KOPT-K1 (cell line): ENCODE measurements at regions not wholly inside any gene's neighbourhood (a gene's known extent, or its start where the extent isn't known, plus 50 kb on each side); places are given as distances from the start of the nearest gene placed in this dataset.
A peak's percentile ranks its signal among the peaks of the same experiment; 100 is the strongest.
"Not testable (repeated sequence)": the region's sequence is repeated elsewhere in the genome, so short reads cannot be mapped to it uniquely, and the experiment has no call there.

ENCODE experiments used
- H3K27ac ChIP-seq: fragments of 200-600 bp; sonication (generic); 2 replicates; pipeline ENCODE4 v1.5.1; 2016; ENCODE audit warnings: antibody characterized with exemption, mild to moderate bottlenecking, low read depth, low read length; ENCODE audit not compliant: poor library complexity, severe bottlenecking
- H3K36me3 ChIP-seq: fragments of 200-600 bp; sonication (generic); 2 replicates; pipeline ENCODE4 v1.5.1; 2017; ENCODE audit warnings: antibody characterized with exemption, mild to moderate bottlenecking, low read length, moderate library complexity; ENCODE audit not compliant: insufficient read depth
- H3K9me3 ChIP-seq: fragments of 200-600 bp; sonication (generic); 2 replicates; pipeline ENCODE4 v1.5.1; 2017; ENCODE audit warnings: antibody characterized with exemption, low read length, mild to moderate bottlenecking; ENCODE audit not compliant: insufficient read depth, poor library complexity, severe bottlenecking

DNA sequence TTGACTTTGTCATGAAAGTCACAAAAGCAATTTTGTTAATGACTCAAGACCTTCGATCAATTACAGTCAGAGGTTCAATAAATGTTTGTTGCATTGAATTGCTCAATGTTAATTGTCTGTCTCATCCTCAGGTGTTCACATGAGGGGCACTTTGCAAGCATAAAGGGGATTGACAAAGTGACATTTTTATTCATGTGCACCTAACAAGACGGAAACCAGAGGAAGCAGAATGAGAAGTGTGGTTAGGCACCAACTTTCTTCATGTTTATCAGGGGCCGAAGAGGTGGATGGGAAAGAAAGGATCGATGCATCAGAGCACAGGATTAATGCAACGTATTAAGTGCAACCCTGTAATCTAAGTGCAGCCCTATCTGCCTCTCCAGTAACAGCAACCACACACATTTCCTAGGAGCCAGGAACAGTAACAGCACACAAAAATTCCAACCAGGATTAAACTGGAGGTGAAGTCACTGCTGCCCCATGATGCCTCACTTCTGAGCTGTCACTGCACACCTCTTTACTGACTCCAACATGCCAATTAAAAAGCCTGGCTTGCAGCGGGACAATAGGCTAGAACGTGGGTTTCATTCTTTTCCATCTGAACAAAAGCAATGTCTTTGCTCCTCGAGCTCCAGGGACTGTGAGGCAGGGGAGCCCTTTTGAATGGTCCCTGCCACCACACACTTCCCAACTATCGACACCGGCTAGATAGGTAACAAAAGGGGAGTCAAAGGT lies 262.7 kb downstream of the CD83 start:
- peak overlapping the region; percentile 99 for H3K27ac ChIP-seq
- H3K9me3 ChIP-seq: no peaks in the 10 kb centered on the region

DNA sequence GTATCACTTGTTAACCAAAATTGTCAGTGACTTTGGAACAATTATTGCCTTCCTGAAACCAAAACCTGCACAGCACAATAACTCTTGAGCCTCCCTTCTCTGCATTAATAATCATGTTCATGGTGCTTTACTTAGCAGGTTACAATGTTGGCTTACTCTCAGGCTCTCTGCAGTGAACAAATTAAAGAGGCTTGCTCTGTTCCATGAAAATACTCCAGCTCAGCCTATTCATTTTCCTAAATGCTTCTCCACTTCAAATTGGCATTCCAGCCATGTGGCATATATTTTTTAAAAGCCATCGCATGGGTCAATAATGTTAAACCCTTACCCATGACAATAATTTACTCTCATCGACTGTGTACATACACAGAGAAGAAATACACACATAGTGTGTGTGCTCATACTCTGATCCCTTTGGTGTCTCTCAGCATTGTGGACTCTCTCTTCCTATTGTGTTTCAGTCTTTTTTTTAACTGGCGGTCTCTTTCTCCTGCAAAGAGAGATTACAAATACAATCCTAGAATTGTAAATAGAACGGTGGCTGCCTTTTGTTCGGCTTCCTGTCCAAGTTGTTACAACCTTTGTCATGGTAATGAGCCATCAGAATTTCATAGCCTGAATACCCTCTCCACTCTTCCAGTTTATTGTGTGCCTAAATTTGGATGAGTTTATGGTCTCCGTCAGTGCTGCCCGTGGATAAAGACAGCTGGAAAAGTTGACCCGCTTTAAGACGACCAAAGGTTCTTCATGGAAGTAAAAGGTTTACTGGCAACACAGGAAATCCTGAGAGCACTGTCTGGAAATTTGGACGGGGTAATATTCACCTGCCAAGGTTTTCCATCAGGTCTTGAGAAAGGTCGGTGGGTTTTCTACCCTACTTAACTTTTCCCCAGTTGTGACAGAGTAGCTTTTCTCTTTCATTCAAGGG lies 263.6 kb downstream of the CD83 start:
- Histone ChIP-seq H3K27ac (peak overlapping the region; percentile 99), H3K36me3 (no peaks in the 10 kb centered on the region), H3K9me3 (no peaks in the 10 kb centered on the region)

More for the DNA sequence above, 262.7 kb downstream of the CD83 start:
- H3K36me3 ChIP-seq: no peaks in the 10 kb centered on the region

DNA sequence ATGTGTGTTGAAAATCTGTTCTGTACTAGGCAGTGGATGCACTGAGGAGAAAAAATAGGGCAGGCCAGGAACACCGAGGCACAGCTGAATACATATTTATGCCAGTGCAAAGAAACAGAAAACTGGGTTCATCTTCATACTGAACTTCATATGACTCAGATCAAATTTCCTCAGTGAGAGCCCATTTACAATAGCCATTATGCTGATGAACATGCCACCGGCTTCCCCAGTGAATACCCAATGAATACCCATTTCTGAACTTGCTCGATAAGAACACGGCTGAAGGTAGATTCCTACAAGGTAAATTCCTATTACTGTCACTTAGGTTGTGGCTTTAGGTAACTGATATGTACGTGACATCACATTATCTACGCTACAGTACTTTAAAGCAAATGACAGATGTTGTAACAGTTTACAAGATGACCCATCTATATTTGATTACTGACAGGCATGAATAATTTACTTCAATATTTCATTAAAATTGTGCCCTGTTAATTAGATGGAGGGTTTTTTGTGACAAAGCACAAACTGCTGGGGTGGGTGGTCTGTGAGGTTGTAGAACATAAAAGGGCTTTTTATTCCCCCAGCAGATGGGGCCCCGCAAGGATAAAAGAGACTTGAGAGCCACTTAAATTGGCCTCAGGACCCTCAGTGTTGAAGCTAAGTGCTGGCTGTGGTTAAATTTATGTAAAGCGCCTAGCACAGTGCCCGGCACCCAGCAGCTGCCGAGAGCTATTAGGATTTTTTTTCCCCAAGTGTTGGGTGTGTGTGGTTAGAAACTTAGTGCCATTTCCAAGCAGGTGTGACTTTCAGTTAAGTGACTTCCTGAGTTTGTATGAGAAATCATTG lies 264.5 kb downstream of the CD83 start:
- no peaks in the 10 kb centered on the region for H3K36me3 ChIP-seq

DNA sequence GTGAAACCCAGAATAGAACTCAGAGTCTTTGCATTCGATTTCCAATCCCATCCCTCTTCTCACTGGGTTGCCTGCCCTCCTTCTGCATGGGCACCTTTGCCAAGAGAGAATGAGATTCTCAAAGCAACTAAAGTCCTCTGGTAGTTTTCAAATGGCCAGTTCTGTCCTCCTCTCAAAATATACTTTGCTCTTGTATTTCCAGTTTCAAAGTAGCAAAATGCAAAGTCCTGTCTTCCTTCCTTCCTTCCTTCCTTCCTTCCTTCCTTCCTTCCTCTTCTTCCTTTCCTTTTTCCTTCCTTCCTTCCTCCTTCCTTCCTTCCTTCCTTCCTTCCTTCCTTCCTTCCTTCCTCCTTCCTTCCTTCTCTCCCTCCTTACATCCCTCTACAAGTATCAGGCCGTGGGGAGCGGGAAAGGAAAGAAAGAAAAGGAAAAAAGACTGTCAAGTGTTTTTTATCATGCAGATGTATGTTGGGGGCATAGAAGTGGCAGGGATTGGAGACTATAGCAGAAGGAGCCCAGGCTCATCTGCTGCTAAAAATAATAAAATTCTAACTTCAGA lies 265.2 kb downstream of the CD83 start:
- H3K9me3 ChIP-seq: no peaks in the 10 kb centered on the region
- no peaks in the 10 kb centered on the region for H3K36me3 ChIP-seq
- peak overlapping the region; percentile 99 for H3K27ac ChIP-seq

More for the DNA sequence above, 264.5 kb downstream of the CD83 start:
- Histone ChIP-seq H3K9me3 (no peaks in the 10 kb centered on the region), H3K27ac (peak overlapping the region; percentile 99)

- Histone ChIP-seq H3K9me3 (no peaks in the 10 kb centered on the region), H3K27ac (peak overlapping the region; percentile 99), H3K36me3 (no peaks in the 10 kb centered on the region)
Measured at GRCh38 chr6:14383393-14384174, 266.0 kb downstream of the CD83 start.

DNA sequence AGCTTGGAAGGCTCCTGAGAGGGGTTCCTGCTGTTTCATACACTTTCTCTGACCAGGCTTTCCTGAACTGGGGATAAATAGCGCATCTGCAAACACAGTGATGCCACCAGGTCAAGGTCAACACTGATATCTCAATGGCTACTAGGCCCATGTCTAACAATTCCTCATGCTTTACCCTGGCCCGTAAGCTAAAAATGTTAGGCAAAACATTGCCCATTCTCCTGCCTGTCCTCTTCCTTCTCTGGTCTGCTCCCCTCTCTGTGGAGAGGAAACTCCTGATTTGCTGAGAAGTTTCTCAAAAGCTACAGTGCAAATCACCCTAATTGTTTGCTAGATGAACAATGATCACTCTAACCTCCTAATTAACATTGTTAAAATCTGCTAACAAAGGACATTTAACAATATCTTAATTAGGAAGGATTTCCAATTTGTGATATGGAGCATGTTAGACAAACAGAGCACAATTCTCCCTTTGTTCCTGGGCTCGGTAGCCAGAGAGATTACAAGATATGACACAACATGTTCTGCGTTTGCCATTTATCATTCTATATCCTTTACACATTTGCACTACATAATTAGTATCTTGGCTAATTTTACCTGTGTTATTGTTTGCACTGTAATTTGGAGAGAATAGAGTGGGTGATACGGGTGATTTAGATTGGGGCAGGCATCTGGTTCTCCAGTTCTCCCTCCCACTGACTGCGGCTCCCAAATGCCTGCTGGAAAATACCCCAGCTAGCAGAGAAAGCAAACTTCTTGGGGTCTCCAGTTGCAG lies 266.8 kb downstream of the CD83 start:
- peak overlapping the region; percentile 99 for H3K27ac ChIP-seq
- no peaks in the 10 kb centered on the region for H3K9me3 ChIP-seq
- no peaks in the 10 kb centered on the region for H3K36me3 ChIP-seq

- peak overlapping the region; percentile 99 for H3K27ac ChIP-seq
- H3K9me3 ChIP-seq: no peaks in the 10 kb centered on the region
- no peaks in the 10 kb centered on the region for H3K36me3 ChIP-seq
Measured at GRCh38 chr6:14386263-14386662, 268.7 kb downstream of the CD83 start.

DNA sequence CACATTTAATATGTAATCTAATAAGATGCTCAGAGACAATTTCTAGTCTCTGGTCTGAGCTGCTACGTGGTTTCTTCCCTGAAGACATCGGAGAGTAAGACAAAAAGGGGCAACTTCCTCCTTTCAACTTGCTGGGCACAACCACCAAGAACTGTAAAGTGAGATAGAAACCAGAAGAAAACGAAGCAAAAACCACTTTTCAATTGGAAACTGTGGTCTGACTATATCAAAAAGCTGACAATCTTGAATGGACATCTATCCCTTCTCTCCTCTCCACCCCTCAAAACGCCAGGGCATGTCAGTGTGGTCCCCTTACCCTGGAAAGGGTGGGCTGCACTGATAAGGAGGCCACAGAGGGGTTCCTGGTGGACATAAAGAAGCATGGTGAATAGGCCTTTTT lies 269.1 kb downstream of the CD83 start:
- no peaks in the 10 kb centered on the region for H3K36me3 ChIP-seq
- no peaks in the 10 kb centered on the region for H3K9me3 ChIP-seq
- peak overlapping the region; percentile 99 for H3K27ac ChIP-seq

DNA sequence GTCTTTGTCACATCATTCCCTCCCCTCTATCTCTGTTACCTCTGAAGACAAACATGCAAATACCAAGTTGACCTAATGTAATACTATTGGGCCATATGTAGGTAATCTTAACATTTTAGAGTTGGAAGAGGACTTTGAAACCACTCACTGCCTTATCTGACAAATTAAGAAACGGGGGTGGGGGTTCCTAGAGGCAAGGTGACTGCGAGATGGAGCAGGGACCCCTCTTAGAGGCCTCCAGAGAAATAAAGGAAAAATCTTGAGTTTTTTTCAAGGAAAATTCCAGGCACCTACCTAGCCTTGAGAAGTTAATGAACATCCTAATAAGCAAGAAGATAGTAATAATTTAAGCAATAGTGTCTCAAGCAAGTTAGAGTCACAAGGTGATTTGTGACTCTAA lies 270.8 kb downstream of the CD83 start:
- Histone ChIP-seq H3K27ac (peak overlapping the region; percentile 99), H3K36me3 (no peaks in the 10 kb centered on the region)

GRCh38 chr6:14389776-14390175 lies 272.2 kb downstream of the CD83 start:
- H3K9me3 ChIP-seq, H3K36me3 ChIP-seq: not testable (repeated sequence)
- H3K27ac ChIP-seq: peak overlapping the region; percentile 99

More for the DNA sequence above, 270.8 kb downstream of the CD83 start:
- H3K9me3 ChIP-seq: no peaks in the 10 kb centered on the region

DNA sequence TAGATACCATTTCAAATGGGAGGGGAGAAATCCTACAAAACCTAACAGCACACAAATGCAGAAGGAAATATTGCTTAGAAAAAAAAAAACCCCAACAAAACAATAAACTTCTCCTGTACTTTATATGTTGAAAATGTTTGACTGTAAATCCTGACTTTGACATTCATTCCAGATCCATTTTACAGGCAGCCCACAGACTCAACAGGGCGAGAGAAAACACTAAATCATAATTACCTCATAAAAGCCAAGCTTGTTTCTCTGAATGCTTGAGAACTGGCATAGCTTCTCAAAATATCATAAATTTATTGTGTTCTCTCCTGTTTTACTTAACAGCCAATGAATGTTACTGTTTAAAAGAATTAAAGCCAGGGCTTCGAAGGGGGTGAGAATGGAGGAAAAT lies 273.2 kb downstream of the CD83 start:
- no peaks in the 10 kb centered on the region for H3K36me3 ChIP-seq
- H3K9me3 ChIP-seq: no peaks in the 10 kb centered on the region
- peak overlapping the region; percentile 99 for H3K27ac ChIP-seq

DNA sequence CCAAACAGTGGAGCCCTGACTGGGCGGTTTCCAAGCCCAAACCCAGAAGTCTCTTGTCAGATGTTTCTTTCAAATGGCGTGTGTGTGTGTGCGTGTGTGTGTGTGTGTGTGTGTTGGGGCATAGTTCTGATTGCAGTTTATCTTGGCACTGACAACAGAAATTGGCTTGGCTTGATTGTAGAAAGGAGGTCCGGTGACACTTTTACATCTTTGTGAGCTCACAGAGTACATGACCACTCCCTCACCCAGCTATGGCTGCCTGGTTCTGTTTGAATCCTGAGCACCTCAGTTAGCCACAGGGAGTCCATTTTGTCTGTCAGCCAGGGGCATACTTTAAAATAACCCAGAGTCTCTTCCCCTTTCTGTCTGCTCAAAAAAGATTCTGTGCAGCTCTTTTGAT lies 276.3 kb downstream of the CD83 start:
- H3K36me3 ChIP-seq: no peaks in the 10 kb centered on the region
- no peaks in the 10 kb centered on the region for H3K9me3 ChIP-seq
- peak overlapping the region; percentile 45 for H3K27ac ChIP-seq

GRCh38 chr6:14396392-14396791 lies 278.8 kb downstream of the CD83 start:
- H3K9me3 ChIP-seq: peaks cover 11% of the 10 kb centered on the region
- H3K27ac ChIP-seq: no peak overlapping the region
- H3K36me3 ChIP-seq: no peaks in the 10 kb centered on the region
